ENCODE measurements at regions not wholly inside any gene's neighbourhood (a gene's known extent, or its start where the extent isn't known, plus 50 kb on each side); places are given as distances from the start of the nearest gene placed in this dataset.

DNA sequence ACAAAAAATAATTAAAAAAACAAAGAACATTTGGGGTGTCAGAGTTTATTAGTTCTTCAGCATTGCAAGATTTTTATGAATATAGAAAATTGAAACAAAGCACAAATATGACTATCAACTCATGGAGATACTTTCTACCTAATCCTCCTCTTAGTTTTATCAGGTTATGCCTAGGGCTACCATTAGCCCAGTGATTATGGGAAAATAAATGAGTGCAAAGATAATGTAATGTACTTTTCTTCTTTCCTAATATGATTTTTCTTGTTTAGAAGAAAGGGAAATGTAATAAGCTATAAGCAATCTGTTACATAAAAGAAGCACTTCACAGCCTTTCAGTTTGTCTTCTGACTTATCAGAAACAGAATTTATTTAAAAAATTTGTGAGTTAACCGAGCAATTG, 676.8 kb downstream of the SORCS1 start:
- TF ChIP-seq, protein P1, sequence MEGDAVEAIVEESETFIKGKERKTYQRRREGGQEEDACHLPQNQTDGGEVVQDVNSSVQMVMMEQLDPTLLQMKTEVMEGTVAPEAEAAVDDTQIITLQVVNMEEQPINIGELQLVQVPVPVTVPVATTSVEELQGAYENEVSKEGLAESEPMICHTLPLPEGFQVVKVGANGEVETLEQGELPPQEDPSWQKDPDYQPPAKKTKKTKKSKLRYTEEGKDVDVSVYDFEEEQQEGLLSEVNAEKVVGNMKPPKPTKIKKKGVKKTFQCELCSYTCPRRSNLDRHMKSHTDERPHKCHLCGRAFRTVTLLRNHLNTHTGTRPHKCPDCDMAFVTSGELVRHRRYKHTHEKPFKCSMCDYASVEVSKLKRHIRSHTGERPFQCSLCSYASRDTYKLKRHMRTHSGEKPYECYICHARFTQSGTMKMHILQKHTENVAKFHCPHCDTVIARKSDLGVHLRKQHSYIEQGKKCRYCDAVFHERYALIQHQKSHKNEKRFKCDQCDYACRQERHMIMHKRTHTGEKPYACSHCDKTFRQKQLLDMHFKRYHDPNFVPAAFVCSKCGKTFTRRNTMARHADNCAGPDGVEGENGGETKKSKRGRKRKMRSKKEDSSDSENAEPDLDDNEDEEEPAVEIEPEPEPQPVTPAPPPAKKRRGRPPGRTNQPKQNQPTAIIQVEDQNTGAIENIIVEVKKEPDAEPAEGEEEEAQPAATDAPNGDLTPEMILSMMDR (IDR thresholded peaks at IDR 0.05; ENCODE audit: low read length) = no peak
- TF ChIP-seq EZH2 (optimal IDR thresholded peaks at IDR 0.05; ENCODE audit: low read depth, low read length) = no peak

Data from MM.1S (cell line).